NB4 (cell line): ENCODE measurements at regions not wholly inside any gene's neighbourhood (a gene's known extent, or its start where the extent isn't known, plus 50 kb on each side); places are given as distances from the start of the nearest gene placed in this dataset.

Experiments used
- CTCF ChIP-seq: IDR thresholded peaks from one replicate; pipeline ENCODE4 v1.5.1; 2012; ENCODE audit warnings: low read depth, low read length
- MAX ChIP-seq: IDR thresholded peaks from 2 replicates; pipeline ENCODE4 v1.6.1; 2011; ENCODE audit warnings: low read depth, low read length
- POLR2A ChIP-seq: IDR thresholded peaks from 2 replicates; pipeline ENCODE4 v1.6.1; 2011; ENCODE audit warnings: mild to moderate bottlenecking; ENCODE audit not compliant: insufficient read length; ENCODE audit errors: extremely low read depth

DNA sequence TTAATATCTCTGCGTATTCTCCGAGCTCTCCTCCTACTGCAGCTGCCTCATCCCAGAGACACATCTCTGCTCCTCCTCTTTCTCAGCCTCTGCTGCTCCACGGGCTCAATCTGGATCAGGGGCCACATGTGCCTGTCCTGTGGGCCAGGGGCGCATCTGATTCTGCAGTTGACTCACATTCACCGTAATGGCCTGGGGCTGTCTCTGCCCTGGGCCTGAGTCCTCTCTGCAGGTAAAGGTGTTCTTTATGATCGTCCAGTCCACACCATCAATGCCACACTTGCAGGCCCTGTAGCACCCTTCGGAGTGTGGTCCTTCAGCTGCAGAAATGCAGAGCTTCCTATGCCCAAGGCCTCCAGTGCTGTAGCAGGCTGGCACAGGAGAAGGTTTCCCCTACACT lies 154.5 kb downstream of the OAT start:
- TF ChIP-seq CTCF (no peak), MAX (no peak), POLR2A (no peak)
